HCT116 (cell line): ENCODE measurements at regions not wholly inside any gene's neighbourhood (a gene's known extent, or its start where the extent isn't known, plus 50 kb on each side); places are given as distances from the start of the nearest gene placed in this dataset.

Source experiments
- ATAC-seq: fragments of 200-7000 bp; cut with Tn5 transposase; 2 replicates; pipeline ENCODE4 v1.9.1; 2020; ENCODE audit warnings: mild to moderate bottlenecking, moderate library complexity
- BruUV-seq: library from RNA; stranded (reverse); fragments of 400-500 nt; replicated peaks from 2 replicates; lab custom pipeline; 2021; lab: Mats Ljungman, UMichigan
- CTCF ChIA-PET: fragments of 300-600 bp; sonication (Branson Sonifier 250); formaldehyde crosslinking; loops from one replicate; lab custom pipeline; 2021; ENCODE audit warnings: antibody characterized with exemption; lab: Charles Lee
- POLR2A ChIA-PET: fragments of 300-600, 350-600 bp; sonication (Branson Sonifier 250); formaldehyde crosslinking; loops from one replicate; lab custom pipeline; 2021; ENCODE audit warnings: antibody characterized with exemption; lab: Charles Lee
- RAD21 ChIA-PET, 2 experiments: fragments of 300-600 bp; sonication (Branson Sonifier 250); formaldehyde crosslinking; loops; one replicate each; lab custom pipeline; 2023; ENCODE audit warnings: low total read pairs in 2 of 2; ENCODE audit not compliant: uncharacterized antibody in 2 of 2, unreplicated experiment in 2 of 2, low non-redundant PET in 1 of 2; lab: Charles Lee
- DNase-seq: peaks from one replicate; pipeline ENCODE4 v3.0.0-alpha.2; 2010; ENCODE audit warnings: low read depth, low spot score
- H2AFZ ChIP-seq: fragments of 200-600 bp; shearing (Covaris generic), sonication (generic); 2 replicates; pipeline ENCODE4 v1.6.1; 2017; ENCODE audit warnings: low read depth, mixed run types, mixed read lengths, antibody characterized with exemption, low read length; ENCODE audit not compliant: poor library complexity, severe bottlenecking
- H3K27ac ChIP-seq: 2 replicates; pipeline ENCODE4 v1.5.1; 2012; ENCODE audit warnings: low read depth, low read length
- H3K27me3 ChIP-seq: fragments of 200-600 bp; sonication (generic); 2 replicates; pipeline ENCODE4 v1.6.1; 2016; ENCODE audit warnings: mixed run types, low read length, mixed read lengths; ENCODE audit not compliant: insufficient read depth
- H3K36me3 ChIP-seq, 2 experiments: fragments of 200-500 bp in 1 of 2; fragments of 200-600 bp in 1 of 2; sonication (Bioruptor generic) in 1 of 2; sonication (generic) in 1 of 2; 2 replicates each; pipeline versions ENCODE4 v1.5.1 to v1.6.1; 2014 to 2016; ENCODE audit warnings: low read length in 2 of 2, inconsistent platforms in 1 of 2, mixed read lengths in 1 of 2, mixed run types in 1 of 2; ENCODE audit not compliant: insufficient read depth in 2 of 2, control insufficient read depth in 1 of 2
- H3K4me1 ChIP-seq, 2 experiments: fragments of 200-600 bp in 1 of 2; sonication (generic) in 1 of 2; 2 replicates each; pipeline versions ENCODE4 v1.5.1 to v1.6.1; 2012 to 2017; ENCODE audit warnings: low read length in 2 of 2, inconsistent platforms in 1 of 2, mild to moderate bottlenecking in 1 of 2, mixed read lengths in 1 of 2, mixed run types in 1 of 2, moderate library complexity in 1 of 2; ENCODE audit not compliant: insufficient read depth in 2 of 2, control insufficient read depth in 1 of 2
- H3K4me2 ChIP-seq: fragments of 200-600 bp; sonication (generic); 2 replicates; pipeline ENCODE4 v1.6.1; 2017; ENCODE audit warnings: mixed run types, low read length, mixed read lengths
- H3K4me3 ChIP-seq, 2 experiments: fragments of 200-600 bp in 1 of 2; sonication (generic) in 1 of 2; replicated peaks in 1 of 2; 2 replicates each; pipeline ENCODE4 v1.5.1; 2011 to 2016; ENCODE audit warnings: low read length in 2 of 2, control low read depth in 1 of 2, low read depth in 1 of 2, mild to moderate bottlenecking in 1 of 2, mixed read lengths in 1 of 2, mixed run types in 1 of 2
- H3K79me2 ChIP-seq: fragments of 200-600 bp; sonication (generic); 2 replicates; pipeline ENCODE4 v1.6.1; 2017; ENCODE audit warnings: mild to moderate bottlenecking, mixed run types, low read length, moderate library complexity, mixed read lengths; ENCODE audit not compliant: insufficient read depth
- H3K9ac ChIP-seq: fragments of 200-600 bp; sonication (generic); 2 replicates; pipeline ENCODE4 v1.6.1; 2016; ENCODE audit warnings: low read length, mixed read lengths
- H3K9me2 ChIP-seq: fragments of 200-600 bp; sonication (generic), shearing (Covaris generic); 2 replicates; pipeline ENCODE4 v1.6.1; 2017; ENCODE audit warnings: mixed run types, mild to moderate bottlenecking, moderate library complexity; ENCODE audit not compliant: insufficient read depth
- H3K9me3 ChIP-seq, 2 experiments: fragments of 200-500 bp in 1 of 2; fragments of 200-600 bp in 1 of 2; sonication (Bioruptor generic) in 1 of 2; sonication (generic) in 1 of 2; 2 replicates each; pipeline ENCODE4 v1.6.1; 2014 to 2017; ENCODE audit warnings: low read length in 2 of 2, mixed read lengths in 2 of 2, inconsistent platforms in 1 of 2, low read depth in 1 of 2, mild to moderate bottlenecking in 1 of 2, mixed run types in 1 of 2, moderate library complexity in 1 of 2; ENCODE audit not compliant: control insufficient read depth in 1 of 2, insufficient read depth in 1 of 2
- H4K20me1 ChIP-seq: fragments of 200-600 bp; sonication (generic), shearing (Covaris generic); 2 replicates; pipeline ENCODE4 v1.6.1; 2017; ENCODE audit warnings: mixed run types, mild to moderate bottlenecking, moderate library complexity; ENCODE audit not compliant: insufficient read depth
- EGR1 ChIP-seq: IDR thresholded peaks from 2 replicates; pipeline ENCODE4 v1.6.1; 2012; ENCODE audit warnings: low read depth
- POLR2AphosphoS5 ChIP-seq: IDR thresholded peaks from 2 replicates; pipeline ENCODE4 v1.6.1; 2011; ENCODE audit warnings: mild to moderate bottlenecking, low read depth, low read length, moderate library complexity
- REST ChIP-seq: IDR thresholded peaks from 2 replicates; pipeline ENCODE4 v1.6.1; 2012; ENCODE audit warnings: low read depth
- intact Hi-C: fragments of 100-400 bp; cut with micrococcal nuclease; formaldehyde crosslinking; loops from 2 replicates; pipeline ENCODE4 v1.10.0; 2022
- TF ChIP-seq, protein P1 (sequence below): IDR thresholded peaks from 2 replicates; pipeline ENCODE4 v1.6.1; 2012
- TF ChIP-seq, protein P2 (sequence below): IDR thresholded peaks from 2 replicates; pipeline ENCODE4 v1.6.1; 2011; ENCODE audit warnings: mild to moderate bottlenecking, low read length, moderate library complexity; ENCODE audit not compliant: insufficient replicate concordance; ENCODE audit errors: extremely low read depth

DNA sequence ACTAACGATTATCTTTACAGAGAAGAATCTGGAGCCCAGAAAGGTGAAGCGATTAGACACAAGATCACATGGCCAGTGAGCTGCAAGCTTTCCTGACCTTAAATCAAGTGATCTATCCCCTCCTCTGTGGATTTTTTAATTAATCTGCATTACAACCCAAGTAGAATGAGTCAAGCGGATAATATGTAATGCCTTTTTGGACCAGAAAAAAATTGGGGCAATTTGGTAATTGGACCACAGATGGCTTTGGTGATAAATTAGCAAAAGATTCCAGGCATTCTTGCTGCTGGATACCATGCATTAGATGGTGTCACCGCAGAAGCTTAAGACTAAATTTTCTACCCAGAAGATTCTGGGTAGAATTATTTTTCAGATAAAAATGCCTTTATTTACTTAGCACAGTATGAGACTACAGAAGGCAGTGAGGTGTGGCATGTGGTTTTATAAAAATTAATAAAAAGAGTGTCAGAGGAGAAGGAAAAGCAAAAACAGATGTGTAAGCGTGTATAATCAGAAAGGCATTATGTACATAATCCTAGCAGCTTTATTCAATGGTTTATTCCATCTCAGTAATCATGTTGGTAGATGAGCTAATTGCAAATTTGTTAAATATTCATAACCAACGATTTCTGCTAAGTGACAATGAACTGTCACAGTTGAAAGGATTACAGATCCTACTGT, 53.9 kb upstream of the PCSK2 start:
- BruUV-seq: no TSS peak
- CTCF ChIA-PET: no interaction called here

More for the DNA sequence above, 53.9 kb upstream of the PCSK2 start:
- no peak overlapping the region for H3K9ac ChIP-seq
- H3K27me3 ChIP-seq: peaks cover 26% of the 10 kb centered on the region
- TF ChIP-seq, protein P1, sequence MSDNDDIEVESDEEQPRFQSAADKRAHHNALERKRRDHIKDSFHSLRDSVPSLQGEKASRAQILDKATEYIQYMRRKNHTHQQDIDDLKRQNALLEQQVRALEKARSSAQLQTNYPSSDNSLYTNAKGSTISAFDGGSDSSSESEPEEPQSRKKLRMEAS: no peak
- TF ChIP-seq REST (no peak), POLR2AphosphoS5 (no peak), EGR1 (no peak)
- TF ChIP-seq, protein P2, sequence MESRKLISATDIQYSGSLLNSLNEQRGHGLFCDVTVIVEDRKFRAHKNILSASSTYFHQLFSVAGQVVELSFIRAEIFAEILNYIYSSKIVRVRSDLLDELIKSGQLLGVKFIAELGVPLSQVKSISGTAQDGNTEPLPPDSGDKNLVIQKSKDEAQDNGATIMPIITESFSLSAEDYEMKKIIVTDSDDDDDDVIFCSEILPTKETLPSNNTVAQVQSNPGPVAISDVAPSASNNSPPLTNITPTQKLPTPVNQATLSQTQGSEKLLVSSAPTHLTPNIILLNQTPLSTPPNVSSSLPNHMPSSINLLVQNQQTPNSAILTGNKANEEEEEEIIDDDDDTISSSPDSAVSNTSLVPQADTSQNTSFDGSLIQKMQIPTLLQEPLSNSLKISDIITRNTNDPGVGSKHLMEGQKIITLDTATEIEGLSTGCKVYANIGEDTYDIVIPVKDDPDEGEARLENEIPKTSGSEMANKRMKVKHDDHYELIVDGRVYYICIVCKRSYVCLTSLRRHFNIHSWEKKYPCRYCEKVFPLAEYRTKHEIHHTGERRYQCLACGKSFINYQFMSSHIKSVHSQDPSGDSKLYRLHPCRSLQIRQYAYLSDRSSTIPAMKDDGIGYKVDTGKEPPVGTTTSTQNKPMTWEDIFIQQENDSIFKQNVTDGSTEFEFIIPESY: no peak
- intact Hi-C loops: no loop called here
- ATAC-seq: no peak
- H3K9me3 ChIP-seq: no peaks in the 10 kb centered on the region
- H3K4me1 ChIP-seq: no peaks in the 10 kb centered on the region
- H3K4me3 ChIP-seq: no peak overlapping the region
- ChIA-PET POLR2A (no interaction called here), RAD21 (no interaction called here)
- no peaks in the 10 kb centered on the region for H3K79me2 ChIP-seq
- no peak for DNase-seq
- H3K36me3 ChIP-seq: no peaks in the 10 kb centered on the region
- H2AFZ ChIP-seq: no peak overlapping the region
- H3K27ac ChIP-seq: no peak overlapping the region
- no peaks in the 10 kb centered on the region for H4K20me1 ChIP-seq
- no peak overlapping the region for H3K4me2 ChIP-seq
- no peaks in the 10 kb centered on the region for H3K9me2 ChIP-seq
